22Rv1 (cell line): ENCODE measurements at regions not wholly inside any gene's neighbourhood (a gene's known extent, or its start where the extent isn't known, plus 50 kb on each side); places are given as distances from the start of the nearest gene placed in this dataset.

Source experiments
- H3K27ac ChIP-seq: fragments of 450-650 bp; 2 replicates; pipeline ENCODE4 v1.5.1; 2017
- ZFX ChIP-seq: fragments of 450-650 bp; IDR thresholded peaks from 2 replicates; pipeline ENCODE4 v1.6.1; 2017; ENCODE audit warnings: antibody characterized with exemption, borderline replicate concordance
- TF ChIP-seq, protein P1 (sequence below): fragments of 450-650 bp; IDR thresholded peaks from 2 replicates; pipeline ENCODE4 v1.5.1; 2017; ENCODE audit warnings: mild to moderate bottlenecking

DNA sequence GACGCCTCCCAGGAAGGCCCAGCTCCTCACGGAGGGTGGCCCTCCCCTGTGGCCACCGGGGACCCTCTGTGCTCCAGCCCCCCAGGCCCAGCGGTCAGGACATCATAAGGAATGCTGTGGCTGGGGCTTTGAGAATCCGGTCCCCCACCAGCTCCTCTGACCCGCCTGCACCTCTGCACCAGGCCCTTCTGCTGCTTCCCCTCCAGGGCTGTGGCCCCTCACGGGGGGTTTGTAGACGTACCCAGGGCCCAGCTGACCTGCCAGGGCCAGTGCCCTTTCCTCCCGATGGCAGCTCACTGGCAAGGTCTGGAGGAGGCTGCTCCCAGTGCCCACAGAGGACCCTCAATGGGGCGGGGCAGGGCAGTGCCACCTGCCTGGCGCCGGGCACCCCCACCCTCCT is 103.9 kb upstream of the TTC34 start:
- TF ChIP-seq ZFX: no peak
- TF ChIP-seq, protein P1, sequence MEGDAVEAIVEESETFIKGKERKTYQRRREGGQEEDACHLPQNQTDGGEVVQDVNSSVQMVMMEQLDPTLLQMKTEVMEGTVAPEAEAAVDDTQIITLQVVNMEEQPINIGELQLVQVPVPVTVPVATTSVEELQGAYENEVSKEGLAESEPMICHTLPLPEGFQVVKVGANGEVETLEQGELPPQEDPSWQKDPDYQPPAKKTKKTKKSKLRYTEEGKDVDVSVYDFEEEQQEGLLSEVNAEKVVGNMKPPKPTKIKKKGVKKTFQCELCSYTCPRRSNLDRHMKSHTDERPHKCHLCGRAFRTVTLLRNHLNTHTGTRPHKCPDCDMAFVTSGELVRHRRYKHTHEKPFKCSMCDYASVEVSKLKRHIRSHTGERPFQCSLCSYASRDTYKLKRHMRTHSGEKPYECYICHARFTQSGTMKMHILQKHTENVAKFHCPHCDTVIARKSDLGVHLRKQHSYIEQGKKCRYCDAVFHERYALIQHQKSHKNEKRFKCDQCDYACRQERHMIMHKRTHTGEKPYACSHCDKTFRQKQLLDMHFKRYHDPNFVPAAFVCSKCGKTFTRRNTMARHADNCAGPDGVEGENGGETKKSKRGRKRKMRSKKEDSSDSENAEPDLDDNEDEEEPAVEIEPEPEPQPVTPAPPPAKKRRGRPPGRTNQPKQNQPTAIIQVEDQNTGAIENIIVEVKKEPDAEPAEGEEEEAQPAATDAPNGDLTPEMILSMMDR: no peak
- no peak overlapping the region for H3K27ac ChIP-seq

DNA sequence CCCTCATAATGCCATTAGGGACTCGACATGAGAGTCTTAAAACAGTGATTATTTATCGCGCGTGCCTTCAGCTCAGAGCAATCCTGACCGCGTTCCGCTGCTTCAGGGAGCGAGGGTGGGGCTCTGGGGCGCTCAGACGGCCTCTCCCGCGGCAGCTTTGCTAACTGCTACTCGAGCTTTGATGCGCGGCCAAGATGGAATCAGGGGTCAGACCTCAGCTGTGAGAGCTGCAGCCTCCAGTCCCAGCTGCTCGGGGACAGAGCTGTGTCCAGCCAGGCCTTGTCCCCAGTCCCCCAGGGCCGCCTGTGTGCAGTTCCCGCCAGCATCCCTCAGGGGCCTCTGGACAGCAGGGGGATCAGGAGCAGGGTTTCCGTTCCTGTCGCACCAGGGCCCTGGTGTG is 104.6 kb upstream of the TTC34 start:
- no peak for TF ChIP-seq ZFX
- TF ChIP-seq, protein P1: no peak
- H3K27ac ChIP-seq: no peak overlapping the region

DNA sequence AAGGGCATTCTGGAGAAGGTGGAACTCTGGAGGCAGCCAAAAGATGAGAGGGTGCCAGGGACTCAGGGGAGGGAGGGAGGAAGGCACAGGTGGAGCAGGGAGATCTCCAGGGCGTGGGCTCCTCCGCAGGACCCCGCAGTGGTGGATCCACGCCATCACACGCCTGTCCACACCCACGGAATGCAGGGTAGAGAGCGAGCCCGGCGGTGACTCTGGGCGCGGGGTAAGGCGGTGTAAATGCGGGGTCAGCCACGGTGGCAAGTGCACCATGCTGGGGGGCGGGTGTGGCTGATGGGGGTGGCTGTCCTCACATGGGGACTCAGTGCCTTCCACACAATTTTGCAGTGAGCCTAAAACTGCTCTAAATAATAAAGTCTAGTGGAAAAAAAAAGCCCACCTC is 105.1 kb upstream of the TTC34 start:
- TF ChIP-seq, protein P1: no peak
- no peak for TF ChIP-seq ZFX

DNA sequence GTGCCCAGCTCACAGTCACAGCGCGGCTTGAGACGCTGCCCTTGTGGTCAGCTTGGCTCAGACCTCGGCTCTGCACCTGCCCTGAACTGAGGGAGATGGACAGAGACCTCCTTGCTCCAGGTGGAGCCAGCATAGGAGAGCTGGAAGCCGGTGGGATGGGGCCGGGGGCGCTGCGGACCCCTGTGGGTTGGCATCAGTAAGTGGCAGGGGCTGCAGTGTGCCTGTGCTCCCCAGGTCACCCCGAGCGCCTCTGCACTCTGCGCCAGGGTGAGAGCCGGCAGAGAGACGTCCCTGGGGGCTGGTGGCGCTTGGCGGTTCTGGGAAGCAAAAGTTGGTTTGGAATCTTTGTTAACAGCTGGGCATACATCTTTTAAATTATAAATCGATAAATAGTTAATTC is 105.6 kb upstream of the TTC34 start:
- TF ChIP-seq, protein P1: no peak
- no peak for TF ChIP-seq ZFX
- no peak overlapping the region for H3K27ac ChIP-seq

More for the DNA sequence above, 105.1 kb upstream of the TTC34 start:
- no peak overlapping the region for H3K27ac ChIP-seq

DNA sequence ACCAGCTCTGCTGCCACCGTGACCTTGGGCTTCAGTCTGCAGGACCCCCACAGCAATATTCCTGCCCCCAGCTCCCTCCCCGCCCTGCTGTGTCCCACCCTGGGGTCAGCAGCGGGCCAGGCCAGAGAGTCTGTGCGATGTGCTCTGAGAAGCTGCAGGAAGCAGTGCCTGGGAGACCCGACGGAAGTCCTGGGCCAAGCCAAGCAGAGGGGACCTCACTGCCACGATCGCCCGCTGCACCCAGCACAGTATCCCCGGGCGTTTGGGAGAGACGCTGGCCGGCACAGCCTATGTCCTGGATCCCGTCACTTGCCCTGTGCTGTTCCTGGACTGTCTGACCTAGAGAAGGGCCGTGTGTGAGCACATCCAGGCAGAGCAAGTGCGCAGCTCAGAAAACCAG is 106.6 kb upstream of the TTC34 start:
- H3K27ac ChIP-seq: no peak overlapping the region
- TF ChIP-seq, protein P1: no peak

DNA sequence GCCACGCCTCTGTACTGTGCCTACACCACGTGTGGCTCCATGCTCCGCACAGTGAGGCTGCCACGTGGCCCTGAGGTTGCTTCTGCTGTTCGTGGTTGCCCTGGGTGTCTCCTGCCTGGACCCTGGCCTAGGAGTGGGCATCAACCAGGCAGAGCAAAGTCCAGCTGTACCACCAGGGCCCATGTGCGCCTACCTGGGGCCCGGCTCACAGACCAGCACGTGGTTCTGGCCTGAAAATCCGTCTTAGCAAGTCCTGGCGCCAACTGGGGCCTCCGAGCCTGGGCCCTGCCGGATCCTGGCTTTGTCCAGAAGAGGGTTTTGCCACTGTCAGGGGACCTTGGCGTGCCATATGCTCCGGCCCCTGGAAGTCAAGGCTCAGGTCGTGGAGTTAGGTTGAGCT is 107.1 kb upstream of the TTC34 start:
- no peak for TF ChIP-seq ZFX
- TF ChIP-seq, protein P1: no peak
- no peak overlapping the region for H3K27ac ChIP-seq

DNA sequence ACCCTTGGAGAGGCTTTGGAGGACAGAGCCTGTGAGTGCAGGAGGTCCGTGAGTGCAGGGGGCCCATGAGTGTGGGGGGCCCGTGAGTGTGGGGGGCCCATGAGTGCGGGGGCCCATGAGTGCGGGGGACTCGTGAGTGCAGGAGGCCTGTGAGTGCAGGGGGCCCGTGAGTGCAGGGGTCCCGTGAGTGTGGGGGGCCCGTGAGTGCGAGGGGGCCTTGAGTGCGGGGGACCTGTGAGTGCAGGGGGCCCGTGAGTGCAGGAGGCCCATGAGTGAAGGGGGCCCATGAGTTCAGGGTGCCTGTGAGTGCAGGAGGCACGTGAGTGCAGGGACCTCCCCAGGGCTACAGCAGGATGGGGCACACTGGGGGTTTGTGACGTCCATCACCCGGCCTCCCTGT is 108.3 kb upstream of the TTC34 start:
- no peak for TF ChIP-seq ZFX
- TF ChIP-seq, protein P1: no peak
- H3K27ac ChIP-seq: no peak overlapping the region
